ENCODE measurements at regions not wholly inside any gene's neighbourhood (a gene's known extent, or its start where the extent isn't known, plus 50 kb on each side); places are given as distances from the start of the nearest gene placed in this dataset.

DNA sequence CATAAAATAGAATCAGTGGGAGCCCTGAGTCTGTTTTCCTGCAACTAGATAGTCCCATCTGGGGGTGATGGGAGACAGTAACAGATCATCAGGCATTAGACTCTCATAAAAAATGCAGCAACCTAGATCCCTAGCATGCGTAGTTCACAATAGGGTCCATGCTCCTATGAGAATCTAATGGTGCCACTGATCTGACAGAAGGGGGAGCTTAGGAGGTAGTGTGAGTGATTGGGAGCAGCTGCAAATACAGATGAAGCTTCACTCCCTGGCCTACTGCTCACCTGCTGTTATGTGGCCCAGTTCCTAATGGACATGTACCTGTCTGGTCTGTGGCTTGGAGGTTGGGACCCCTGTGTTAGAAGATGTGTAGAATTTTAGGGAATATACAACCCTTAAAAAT lies 904.5 kb upstream of the EPHA7 start:
- intact Hi-C loops (cut with DNase I), result no loop called here
- TF ChIP-seq, protein P1, sequence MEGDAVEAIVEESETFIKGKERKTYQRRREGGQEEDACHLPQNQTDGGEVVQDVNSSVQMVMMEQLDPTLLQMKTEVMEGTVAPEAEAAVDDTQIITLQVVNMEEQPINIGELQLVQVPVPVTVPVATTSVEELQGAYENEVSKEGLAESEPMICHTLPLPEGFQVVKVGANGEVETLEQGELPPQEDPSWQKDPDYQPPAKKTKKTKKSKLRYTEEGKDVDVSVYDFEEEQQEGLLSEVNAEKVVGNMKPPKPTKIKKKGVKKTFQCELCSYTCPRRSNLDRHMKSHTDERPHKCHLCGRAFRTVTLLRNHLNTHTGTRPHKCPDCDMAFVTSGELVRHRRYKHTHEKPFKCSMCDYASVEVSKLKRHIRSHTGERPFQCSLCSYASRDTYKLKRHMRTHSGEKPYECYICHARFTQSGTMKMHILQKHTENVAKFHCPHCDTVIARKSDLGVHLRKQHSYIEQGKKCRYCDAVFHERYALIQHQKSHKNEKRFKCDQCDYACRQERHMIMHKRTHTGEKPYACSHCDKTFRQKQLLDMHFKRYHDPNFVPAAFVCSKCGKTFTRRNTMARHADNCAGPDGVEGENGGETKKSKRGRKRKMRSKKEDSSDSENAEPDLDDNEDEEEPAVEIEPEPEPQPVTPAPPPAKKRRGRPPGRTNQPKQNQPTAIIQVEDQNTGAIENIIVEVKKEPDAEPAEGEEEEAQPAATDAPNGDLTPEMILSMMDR (IDR thresholded peaks at IDR 0.05), result peak in 1 of 12 donors; percentile 29
- no peak for TF ChIP-seq POLR2A (IDR thresholded peaks at IDR 0.05)
- Histone ChIP-seq H3K27me3 (no peaks in the 10 kb centered on the region), H3K9me3 (no peaks in the 10 kb centered on the region), H3K4me3 (no peak overlapping the region), H3K36me3 (no peaks in the 10 kb centered on the region), H3K27ac (no peak overlapping the region), H3K4me1 (no peaks in the 10 kb centered on the region)
- 53 to 86% (median 77%) methylated on average over 1 of the region's 1 CpG for WGBS, 4 donors
- ATAC-seq (peak in 1 of 4 donors; percentile 41), DNase-seq (no peak)

DNA sequence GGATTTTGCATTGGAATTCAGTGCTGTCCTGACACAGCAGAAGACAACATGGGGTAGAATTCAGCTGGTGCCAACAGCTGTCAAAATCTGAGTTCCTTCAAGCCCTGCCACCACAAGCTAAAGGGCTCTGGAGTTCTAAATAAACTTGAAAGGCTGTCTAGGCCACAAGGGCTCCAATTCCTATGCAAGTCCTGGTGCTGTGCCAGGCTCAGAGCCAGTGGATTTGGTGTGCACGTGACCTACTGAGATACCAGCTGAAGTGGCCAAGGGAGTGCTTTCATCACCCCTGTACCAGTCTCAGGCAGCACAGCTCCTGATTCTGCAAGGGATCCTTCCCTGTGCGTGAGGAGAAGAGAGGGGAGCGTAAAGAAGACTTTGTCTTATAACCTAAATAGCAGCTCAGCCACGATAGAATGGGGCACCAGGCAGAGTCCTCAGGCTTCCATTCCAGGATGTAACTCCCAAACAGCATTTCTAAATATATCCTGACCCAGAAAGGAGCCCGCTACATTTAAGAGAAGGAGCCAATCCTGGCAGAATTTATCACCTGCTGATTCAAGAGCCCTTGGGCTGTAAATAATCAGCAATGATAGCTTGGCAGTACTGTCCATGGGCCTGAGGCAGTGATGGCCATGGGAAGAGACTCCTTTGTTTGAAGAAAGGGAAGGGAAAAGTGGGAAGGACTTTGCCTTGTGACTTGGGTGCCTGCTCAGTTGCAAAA lies 881.2 kb upstream of the EPHA7 start:
- Histone ChIP-seq H3K27me3 (no peaks in the 10 kb centered on the region), H3K9me3 (peaks cover 0 to 6% (median 0%) of the 10 kb centered on the region in 12 donors), H3K27ac (peak overlapping the region in 7 of 12 donors; percentile 20 to 60 (median 41)), H3K4me3 (no peak overlapping the region), H3K4me1 (peaks cover 0 to 3% (median 0%) of the 10 kb centered on the region in 12 donors), H3K36me3 (no peaks in the 10 kb centered on the region)
- intact Hi-C loops (cut with DNase I), result loop anchor here in 1 of 10 donors (5.0 kb wide), 1 partner anchor 77 kb away; no protein-coding TSS in a partner anchor
- DNase-seq (peak; percentile 63 to 87 (median 77)), ATAC-seq (peak; percentile 97 to 99 (median 98))
- WGBS, 4 donors, result 39 to 56% (median 47%) methylated on average over 5 of the region's 5 CpGs
- no peak for TF ChIP-seq POLR2A (IDR thresholded peaks at IDR 0.05)
- TF ChIP-seq, protein P1 (IDR thresholded peaks at IDR 0.05), result no peak

DNA sequence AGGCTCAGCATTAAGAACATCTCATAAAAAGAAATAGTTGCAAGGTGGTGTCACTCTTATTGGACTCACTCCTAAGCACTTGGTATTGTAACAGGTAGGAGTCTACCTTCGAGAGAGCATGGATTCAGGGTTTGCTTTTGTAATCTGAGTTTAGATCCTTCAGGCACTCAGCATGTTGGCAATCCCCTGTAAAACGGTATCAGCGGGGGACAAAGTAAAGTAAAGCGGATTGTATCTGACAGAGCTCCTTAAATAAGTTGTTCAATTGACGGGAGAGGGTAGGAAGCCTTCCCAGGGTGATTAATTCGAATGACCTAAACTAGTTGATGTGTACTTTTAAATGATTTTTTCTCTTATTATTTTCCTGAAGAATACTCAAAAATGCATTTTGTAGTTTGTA lies 869.8 kb upstream of the EPHA7 start:
- ATAC-seq (no peak), DNase-seq (no peak)
- Histone ChIP-seq H3K27ac (no peak overlapping the region), H3K27me3 (no peaks in the 10 kb centered on the region), H3K4me1 (no peaks in the 10 kb centered on the region), H3K4me3 (no peak overlapping the region), H3K9me3 (no peaks in the 10 kb centered on the region), H3K36me3 (no peaks in the 10 kb centered on the region)
- WGBS, 4 donors, result 78 to 82% (median 81%) methylated on average over 6 of the region's 6 CpGs
- no peak for TF ChIP-seq POLR2A (IDR thresholded peaks at IDR 0.05)
- TF ChIP-seq, protein P1 (IDR thresholded peaks at IDR 0.05), result no peak
- intact Hi-C loops (cut with DNase I), result no loop called here

DNA sequence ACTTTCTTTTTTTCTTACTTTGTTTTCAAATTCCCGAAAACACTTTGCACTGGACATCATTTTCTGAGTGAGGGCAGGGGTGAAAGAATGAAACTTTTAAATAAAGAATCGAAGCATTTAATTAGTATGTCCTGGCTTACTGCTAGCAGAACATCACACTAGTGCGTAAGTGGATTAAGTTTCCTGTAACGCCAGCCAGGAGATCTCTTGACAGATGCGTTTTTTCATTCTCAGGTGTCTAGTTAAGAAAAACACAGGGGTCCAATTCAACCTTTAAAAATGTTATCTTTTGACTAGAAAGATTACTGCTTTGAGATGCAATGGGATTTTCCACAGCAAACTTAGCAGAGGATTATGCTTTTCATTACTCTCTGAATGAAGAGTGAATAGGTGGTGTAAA lies 858.8 kb upstream of the EPHA7 start:
- TF ChIP-seq, protein P1 (IDR thresholded peaks at IDR 0.05), result no peak
- no peak for TF ChIP-seq POLR2A (IDR thresholded peaks at IDR 0.05)
- DNase-seq (no peak), ATAC-seq (no peak)
- no peaks in the 10 kb centered on the region for H3K4me1 ChIP-seq
- no peaks in the 10 kb centered on the region for H3K36me3 ChIP-seq
- no peaks in the 10 kb centered on the region for H3K27me3 ChIP-seq
- intact Hi-C loops (cut with DNase I), result no loop called here
- H3K27ac ChIP-seq, result no peak overlapping the region
- no peak overlapping the region for H3K4me3 ChIP-seq
- peaks cover 0 to 6% (median 0%) of the 10 kb centered on the region in 12 donors for H3K9me3 ChIP-seq
- WGBS, 4 donors, result 56 to 63% (median 58%) methylated on average over 5 of the region's 5 CpGs

Data from heart left ventricle (tissue), 16 donors.